Fibroblast of skin of right biceps (primary cell): ENCODE measurements at regions not wholly inside any gene's neighbourhood (a gene's known extent, or its start where the extent isn't known, plus 50 kb on each side); places are given as distances from the start of the nearest gene placed in this dataset.
"Not testable (repeated sequence)": the region's sequence is repeated elsewhere in the genome, so short reads cannot be mapped to it uniquely, and the experiment has no call there.

ENCODE experiments used
- DNase-seq: peaks from one replicate; pipeline ENCODE4 v3.0.0-alpha.2; 2013

DNA sequence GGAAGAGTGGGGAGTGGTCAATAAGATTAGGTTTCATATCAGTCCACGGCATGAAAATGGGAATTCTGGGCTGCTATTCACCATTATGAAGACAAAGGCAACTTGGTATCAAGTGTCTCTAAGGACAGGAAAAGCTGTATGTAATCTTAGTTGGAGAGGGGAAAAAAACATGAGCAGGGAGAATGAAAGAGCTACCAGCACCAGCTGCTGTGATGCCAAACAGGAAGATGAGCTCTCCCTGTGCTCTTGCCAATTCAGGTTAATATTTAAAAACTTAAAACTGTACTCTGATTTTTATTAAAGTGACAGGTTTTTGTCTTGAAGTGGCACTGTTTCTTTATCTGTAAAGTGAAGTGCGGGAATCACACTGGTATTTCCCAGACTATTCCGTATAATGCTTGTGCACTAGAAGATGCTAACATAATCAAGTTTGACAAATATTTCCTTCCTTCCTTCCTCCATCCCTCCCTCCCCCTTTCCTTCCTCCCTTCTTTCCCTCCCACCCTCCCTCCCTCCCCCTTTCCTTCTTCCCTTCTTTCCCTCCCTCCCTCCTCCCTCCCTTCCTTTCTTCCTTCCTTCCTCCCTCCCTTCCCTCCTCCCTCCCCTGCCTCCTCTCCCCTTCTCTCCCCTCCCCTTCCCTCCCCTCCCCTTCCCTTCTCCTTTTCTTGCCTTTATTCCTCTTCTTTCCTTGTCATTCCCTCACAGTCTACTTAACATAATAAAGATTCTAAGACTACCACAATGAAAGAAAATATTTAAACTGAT lies 1383.0 kb upstream of the C9orf72 start:
- no peak for DNase-seq

DNA sequence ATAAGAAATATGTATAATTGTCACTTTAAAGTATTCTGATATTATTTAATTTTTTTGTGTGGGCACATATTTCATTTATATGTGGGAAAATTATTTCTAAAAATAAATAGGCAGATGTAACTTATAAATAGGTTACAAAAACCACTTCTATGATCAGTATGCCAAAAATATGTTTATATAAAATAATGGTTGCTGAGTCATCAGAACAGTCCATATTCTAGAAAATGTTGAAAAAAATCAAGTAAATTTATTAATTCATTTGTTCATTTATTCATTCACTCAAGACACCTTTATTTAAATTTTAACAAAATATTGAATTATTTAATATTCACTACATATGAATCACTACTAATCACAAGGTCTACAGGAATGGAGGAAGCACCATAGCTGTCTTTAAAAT lies 1387.3 kb upstream of the C9orf72 start:
- DNase-seq = no peak

DNA sequence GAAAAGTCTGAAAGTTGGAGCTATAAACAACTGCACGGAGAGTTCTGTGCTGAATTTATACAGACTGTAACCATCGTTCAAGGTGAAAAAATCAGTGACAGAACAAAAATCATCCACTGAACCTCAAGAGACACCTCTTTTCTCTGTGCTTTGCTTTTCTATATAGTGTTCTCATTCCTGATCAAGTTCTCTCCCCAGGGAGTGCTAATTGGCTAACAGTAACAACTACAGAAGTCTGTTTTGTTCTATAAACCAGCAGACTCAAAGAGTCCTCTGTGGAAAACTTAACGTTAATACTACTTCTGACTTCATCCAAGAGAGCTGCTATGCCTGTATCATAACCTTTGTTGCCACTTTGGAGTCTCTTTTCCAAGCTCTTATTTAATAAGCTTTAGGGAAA lies 1388.3 kb upstream of the C9orf72 start:
- no peak for DNase-seq

DNA sequence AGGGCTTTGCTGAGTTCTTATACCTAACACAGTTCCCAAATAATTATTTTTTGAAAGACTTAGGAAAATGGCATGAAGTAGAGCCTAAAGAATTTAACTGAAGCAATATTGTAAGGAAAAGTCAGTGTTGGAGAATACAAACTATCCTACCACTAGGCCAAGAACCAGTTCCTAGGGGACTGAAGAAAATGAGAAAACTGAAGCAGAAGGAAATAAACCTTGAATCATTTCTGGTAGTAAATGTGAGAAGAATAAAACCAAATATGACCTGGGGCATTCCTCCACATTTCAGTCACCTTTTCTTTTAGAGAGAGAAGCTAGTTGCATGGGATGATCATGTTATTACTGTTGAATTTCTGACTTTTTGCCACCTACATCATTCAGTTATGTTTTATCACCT lies 1393.9 kb upstream of the C9orf72 start:
- peak; percentile 31 for DNase-seq

DNA sequence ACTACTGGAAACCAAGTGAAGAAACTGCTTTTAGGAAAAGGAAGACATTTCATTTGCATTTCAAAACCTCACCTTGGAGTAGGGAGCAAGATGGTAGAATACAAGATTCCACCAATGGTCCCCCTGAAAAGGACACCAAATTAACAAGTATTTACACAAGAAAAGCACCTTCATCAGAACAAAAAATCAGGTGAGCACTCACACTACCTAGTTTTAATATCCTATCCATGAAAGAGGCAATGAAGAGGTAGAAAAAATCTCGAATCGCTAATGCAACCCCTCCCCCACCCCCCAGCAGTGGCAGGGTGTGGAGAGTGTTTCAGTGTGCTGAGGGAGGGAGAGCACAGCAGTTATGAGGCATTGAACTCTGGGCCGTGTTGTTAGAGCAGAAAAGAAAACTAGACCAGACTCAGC lies 1397.0 kb upstream of the C9orf72 start:
- no peak for DNase-seq

DNA sequence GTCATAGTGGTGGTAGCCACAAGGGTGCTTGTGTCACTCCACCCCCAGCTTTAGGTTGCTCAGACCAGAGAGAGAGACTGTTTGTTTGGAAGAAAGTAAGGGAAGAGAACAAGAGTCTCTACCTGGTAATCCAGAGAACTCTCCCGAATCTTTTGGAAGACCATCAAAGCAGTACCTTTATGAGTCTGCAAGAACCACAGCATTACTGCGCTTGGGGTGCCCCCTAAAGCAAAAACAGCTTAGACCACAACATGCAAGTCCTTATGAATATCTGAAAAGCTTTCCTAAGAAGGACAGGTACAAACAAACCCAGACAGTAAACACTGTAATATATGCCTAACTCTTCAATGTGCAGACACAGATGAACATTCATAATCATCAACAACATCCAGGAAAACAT lies 1398.6 kb upstream of the C9orf72 start:
- no peak for DNase-seq

DNA sequence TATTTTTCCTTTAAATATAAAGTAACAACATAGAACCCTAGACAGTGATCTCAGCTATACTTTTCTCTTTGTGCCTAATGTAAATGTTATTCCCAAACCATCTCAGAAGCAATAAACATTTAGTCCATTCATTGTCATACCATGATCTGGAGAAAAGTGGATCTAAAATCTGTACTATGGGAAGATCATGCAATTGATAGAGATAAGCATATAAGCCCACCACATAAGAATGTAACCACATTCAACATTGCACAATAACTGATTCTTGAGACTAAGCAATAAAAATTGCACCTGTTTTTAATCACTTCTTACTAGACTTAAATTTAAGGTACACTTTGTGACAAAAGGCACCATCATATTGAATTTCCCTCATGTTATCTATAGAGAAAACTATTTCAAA lies 1403.0 kb upstream of the C9orf72 start:
- no peak for DNase-seq

DNA sequence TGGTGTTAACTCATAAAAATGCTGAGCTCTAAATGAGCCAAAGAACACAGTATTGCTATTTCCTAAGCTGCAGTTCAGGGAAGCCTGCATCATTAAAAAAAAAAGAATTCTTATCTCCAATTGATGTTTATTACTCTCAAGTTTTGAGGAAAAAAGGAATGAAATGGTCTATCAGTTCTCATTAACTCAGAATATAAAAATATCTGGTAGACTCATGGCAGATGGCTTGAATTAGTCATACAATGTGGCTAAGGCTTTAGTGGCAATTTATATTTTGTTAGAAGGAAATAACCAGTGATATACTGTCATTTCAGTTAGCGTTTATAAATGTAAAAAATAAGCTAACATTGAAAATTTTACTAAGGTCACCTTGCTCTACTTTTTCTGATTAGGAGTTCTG lies 1403.4 kb upstream of the C9orf72 start:
- DNase-seq = no peak

DNA sequence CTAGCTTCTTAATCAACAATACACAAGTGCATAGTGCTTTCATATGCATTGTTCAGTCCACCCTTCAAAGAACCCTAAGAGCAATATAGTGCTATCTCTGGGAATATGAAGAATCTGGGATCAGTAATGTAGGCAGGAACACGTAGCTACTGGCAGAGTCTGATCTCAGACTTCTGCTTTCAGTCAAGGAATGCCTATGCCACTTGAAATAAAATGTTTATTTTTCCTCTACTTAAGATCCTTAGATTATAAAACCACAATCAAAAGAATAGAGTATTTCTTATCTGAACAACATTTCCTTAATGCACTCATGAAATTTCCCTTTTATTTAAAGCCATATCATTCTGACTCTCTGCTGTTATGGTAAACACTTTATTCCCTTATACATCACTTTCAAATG lies 1407.8 kb upstream of the C9orf72 start:
- no peak for DNase-seq

DNA sequence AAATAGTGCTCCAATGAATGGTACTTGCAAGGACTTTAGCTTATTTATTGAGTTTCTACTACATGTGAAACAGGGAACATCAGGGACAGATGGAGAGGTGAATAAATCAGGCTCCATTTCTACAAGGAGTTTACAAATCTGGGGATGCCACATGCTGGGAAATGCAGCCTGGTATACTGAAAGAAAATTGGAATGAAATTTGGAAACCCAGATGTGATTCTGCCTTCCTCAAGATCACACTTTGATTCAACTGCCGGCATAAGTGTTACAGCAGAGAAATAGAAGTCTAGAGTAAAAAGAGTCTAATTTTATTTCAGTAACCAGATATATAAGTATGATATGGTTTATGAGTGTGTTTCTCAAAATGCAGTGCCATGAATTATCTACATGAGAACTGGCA lies 1408.4 kb upstream of the C9orf72 start:
- DNase-seq = no peak

DNA sequence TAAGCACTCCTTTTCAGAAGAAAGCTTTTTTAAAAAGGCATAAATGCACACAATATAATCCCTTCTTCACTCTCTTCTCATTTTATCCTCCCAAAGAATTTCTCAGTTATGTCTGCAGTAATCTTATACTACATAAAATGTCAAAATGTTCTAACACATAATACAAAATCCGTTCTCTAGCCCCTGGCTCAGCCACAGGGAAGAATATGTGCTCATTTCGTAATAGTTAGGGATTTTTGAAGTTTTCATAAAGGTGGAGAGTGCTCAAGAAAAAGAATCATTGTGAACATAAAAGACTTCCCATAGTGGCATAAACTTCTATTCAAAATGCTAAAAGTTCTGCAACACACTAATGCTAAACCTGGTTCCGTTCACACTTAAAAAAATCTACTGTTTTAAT lies 1410.7 kb upstream of the C9orf72 start:
- no peak for DNase-seq

DNA sequence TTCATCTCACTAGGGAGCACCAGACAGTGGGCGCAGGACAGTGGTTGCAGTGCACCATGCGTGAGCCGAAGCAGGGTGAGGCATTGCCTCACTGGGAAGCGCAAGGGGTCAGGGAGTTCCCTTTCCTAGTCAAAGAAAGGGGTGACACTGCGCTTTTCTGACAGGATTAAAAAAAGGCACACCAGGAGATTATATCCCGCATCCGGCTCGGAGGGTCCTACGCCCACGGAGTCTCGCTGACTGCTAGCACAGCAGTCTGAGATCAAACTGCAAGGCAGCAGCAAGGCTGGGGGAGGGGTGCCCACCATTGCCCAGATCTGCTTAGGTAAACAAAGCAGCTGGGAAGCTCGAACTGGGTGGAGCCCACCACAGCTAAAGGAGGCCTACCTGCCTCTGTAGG lies 1416.7 kb upstream of the C9orf72 start:
- not testable (repeated sequence) for DNase-seq

DNA sequence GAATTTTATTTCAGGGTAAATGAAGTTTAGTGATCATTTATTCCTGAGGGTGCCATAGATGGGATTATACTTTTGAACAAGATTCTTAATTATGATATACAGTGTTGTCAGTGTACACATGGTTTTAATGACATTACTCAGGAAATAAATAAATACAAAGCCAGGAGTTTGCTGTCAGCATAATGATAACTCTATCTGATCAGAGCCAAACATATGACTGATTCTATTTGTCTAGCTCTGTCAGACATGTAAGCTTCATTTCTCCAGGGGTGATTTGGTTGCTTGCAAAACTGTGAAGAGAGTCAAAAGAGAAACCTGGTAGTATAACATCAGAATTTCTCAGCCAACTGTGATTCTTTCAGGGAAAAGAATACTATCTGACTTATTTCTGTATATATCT lies 1425.8 kb upstream of the C9orf72 start:
- DNase-seq = no peak

DNA sequence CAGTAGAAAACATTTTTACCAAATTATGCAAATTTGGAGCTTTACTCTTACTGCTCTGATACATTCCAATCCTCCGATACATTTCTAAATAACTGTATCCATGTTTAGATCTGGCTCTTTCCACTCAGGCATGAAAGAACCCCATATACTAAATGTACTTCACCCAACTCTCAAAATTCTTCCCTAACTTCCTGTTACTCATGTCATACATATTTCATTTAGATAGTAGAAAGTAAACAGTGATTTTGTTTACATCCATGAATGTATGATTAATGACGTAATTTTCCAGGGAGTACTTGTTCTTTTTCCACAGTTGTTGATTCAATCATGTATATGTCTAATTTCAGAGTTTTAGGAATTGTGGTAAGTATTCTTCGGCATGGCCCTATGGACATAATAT lies 1426.5 kb upstream of the C9orf72 start:
- DNase-seq = no peak

DNA sequence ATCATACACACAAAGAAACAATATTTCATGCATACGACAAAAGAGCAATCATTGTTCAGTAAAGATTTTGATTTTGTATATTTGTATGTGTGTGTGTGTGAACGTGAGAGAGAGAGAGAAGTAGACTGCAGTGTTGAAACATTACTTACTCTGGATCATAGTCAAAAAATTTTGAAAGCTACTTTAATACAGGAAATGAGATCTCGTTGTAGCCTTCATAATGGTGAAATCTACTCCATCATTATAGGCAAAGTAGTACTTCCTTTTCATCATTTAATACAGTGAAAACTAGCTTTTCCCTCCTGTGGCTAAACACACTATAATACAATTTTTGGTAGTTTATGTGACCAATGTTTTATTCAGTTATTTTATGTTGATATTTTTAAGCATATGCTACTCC lies 1427.7 kb upstream of the C9orf72 start:
- no peak for DNase-seq

DNA sequence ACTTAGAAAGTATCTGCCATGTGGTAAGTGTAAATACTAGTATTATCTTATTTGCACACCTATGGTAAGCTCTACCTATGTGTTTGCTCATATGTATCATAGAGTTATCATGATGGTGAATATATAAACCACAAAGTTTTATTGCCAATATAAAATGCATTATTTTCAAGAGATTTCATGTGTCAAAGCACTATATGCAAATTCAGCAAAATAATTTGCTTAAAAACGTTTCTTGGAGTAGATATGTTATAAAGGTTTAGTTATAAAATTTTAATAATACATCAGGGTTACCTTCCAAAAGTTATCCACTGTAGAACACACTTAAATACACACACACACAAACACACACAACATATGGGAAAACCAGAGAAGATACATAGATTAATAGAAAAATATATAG lies 1431.7 kb upstream of the C9orf72 start:
- no peak for DNase-seq

DNA sequence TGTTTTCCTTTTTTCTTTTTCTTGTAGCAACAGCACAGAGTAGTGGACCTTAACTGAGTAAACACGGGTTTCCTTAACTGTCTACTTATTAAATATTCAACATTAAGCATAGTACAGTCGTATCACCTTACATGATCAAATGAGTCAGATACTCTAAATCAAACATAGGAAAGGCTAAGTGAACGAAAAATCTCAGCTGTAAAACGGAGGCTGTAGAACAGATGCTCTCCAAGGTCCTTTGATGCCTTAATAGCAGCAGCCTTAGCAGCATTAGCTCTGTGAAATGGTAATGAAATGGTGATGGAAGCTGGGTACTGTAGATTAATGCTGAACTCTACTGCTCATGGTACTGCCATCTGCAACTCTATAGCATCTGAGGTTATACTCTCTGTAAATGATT lies 1433.3 kb upstream of the C9orf72 start:
- no peak for DNase-seq

DNA sequence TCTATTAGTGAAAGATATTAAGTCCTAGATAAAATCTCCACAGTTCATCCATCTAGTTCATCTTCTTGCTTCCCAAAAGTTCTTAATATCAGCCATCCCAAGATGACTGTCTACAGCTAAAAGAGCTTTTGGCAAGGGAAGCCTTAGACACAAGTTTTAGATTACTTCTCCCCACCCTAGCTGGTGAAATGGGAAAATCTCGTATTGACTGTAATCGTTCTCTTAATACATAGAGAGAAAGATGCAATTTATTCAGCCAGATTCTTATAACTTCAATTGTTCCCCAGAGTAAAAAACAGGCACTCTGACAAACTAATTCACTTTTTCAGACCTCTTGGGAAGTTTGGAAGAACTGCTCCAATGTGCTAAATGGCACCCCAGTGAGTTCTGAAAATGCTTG lies 1439.6 kb upstream of the C9orf72 start:
- no peak for DNase-seq

DNA sequence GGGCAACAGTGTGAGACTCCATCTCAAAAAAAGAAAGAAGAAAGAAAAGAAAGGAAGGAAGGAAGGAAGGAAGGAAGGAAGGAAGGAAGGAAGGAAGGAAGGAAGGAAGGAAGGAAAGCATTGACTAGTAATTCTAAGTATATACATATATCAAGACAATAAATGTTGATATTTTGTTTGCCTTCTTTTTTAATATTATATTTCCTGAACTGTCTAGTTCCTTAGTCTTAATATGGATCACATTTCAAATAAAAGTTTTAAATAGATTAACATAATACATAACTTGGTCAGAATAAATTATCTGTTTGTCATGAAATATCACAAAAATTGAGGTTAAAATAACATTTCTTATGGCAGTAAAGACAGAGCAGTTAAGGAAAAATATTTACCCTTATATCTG lies 1448.4 kb upstream of the C9orf72 start:
- DNase-seq = no peak

DNA sequence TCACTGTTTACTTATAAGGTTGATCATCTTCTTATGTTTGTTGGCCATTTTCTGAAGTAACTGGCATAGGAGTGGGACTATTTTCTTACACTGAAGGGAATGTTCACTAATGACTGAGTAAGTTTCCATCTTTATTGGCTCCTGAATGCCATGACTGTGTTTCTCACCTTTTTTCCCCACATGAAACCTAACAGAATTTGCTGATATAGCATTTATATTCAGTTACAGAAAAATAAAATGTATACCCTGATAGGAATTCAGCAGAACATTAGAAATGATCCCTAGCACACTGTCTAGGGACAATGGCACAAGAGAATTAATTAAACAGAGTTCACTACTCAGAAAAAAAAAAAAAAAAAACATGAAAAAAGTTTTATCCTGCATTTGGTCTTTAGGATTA lies 1465.1 kb upstream of the C9orf72 start:
- DNase-seq = no peak

DNA sequence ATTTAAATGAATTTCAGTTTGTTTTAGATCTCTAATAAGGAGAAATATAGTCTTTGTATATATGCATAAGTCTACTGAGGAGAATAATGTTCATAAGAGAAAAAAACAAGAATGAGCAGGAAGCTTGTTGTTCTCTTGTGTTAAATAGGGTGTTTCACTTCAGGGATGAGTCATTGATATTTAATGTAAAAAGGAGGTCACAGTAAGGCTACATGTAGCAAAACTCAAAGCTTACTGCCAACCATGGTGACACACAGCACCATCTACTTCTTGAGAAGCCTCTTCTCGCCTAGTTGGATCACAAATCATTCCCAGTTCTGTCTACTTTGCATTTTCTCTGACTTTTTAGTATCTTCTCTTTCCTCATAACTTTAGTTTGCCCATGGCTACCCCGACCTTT lies 1466.0 kb upstream of the C9orf72 start:
- DNase-seq = peak; percentile 6

DNA sequence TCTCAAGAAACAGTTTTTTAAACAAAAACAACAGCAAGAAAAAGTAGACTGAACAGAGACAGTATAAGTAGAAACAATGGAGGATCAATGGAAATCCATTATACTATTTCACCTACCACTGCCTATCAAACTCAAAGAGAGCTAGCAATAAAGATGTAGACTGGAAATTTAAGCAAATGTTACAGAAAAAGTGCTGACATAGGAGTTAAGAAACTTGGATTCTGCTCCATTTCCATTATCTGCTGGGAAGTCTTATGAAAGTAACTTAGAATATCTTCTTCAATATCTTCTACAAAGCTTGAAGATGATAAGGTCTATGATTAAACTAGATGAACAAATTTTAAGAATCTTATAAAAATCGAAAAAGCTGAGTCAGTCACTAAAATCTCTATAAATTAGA lies 1469.8 kb upstream of the C9orf72 start:
- no peak for DNase-seq

DNA sequence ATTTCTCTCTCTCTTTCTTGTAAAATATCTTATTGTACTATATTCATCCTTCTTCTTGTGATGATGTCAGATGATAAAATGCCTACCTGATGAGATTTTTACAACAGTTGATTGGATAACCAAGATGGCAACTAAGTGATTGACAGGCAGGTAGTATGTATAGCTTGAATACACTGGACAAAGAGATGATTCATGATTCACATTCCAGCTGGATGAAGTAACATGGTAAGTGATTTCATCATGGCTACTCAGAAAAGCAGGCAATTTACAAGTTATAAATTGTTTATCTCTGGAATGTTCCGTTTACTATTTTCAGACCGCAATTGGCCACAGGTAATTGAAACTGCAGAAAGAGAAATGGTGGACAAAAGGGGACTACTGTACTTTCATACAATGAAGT lies 1471.7 kb upstream of the C9orf72 start:
- DNase-seq = no peak

DNA sequence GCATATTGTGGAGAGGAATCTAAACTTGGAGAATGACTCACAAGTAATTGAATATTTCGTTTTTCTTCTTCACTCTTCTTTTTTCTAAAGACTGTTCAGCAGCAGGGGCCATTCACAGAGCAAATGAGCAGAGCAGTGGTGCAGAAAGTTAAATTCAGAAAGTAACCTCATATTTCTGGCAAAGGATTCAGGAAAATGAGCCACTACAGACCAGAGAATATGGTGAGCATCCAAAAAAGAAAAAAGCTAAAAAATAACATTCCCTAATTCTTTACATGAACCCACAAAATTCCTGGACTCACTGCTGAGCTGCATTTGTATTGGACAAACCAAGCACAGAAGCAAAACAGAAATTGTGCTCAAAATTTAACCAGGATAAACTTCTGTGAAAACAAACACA lies 1486.8 kb upstream of the C9orf72 start:
- no peak for DNase-seq

DNA sequence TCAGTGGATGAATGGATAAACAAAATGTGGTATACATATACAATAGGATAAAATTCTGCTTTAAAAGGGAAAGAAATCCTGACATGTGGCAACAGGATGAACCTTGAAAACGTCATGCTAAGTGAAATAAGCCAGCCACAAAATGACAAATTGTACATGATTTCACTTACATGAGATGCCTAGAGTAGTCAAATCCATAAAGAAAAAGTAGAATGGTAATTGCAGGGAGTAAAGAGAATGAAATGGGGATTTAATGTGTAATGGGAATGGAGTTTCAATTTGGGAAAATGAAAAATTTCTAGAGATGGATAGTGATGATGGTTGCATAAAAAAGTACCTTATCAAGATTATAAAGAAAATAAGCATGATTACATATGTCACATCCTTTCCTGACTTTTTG lies 1489.2 kb upstream of the C9orf72 start:
- no peak for DNase-seq

DNA sequence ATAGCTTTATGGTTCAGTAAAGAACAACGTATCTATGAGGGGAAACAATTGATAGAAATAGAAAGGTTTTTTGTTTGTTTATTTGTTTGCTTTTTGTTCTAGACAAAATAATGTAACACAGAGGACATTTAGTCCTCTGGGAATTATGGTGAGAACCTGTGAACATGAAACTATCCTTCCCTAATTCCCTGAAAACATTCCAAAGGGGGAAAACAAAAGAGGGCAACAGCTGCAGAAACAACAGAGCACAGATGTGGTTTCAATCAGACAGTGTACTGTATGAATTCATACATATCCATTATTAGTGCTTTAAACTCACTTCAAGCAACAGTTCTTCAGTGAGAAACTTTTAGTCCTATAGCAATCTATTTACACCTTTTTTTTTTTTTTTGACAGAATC lies 1489.8 kb upstream of the C9orf72 start:
- no peak for DNase-seq
